Mucosa of descending colon (tissue), 3 donors: ENCODE measurements at regions not wholly inside any gene's neighbourhood (a gene's known extent, or its start where the extent isn't known, plus 50 kb on each side); places are given as distances from the start of the nearest gene placed in this dataset.

Source experiments
- ATAC-seq: fragments of 200-7000 bp; cut with Tn5 transposase; one replicate; pipeline ENCODE4 v1.9.1; 2020; ENCODE audit warnings: mild to moderate bottlenecking, moderate library complexity
- DNase-seq, 3 donors: peaks; one replicate each; pipeline ENCODE4 v3.0.0-alpha.2; 2020
- H3K36me3 ChIP-seq: fragments of 200-600 bp; one replicate; pipeline ENCODE4 v1.8.0; 2021; ENCODE audit warnings: low read depth, mild to moderate bottlenecking
- H3K4me1 ChIP-seq: fragments of 200-600 bp; one replicate; pipeline ENCODE4 v1.8.0; 2021; ENCODE audit warnings: low read depth, mild to moderate bottlenecking
- H3K4me3 ChIP-seq: fragments of 200-600 bp; one replicate; pipeline ENCODE4 v1.8.0; 2021; ENCODE audit warnings: mild to moderate bottlenecking
- H3K9me3 ChIP-seq: fragments of 200-600 bp; one replicate; pipeline ENCODE4 v1.8.0; 2021; ENCODE audit warnings: mild to moderate bottlenecking
- CTCF ChIP-seq: fragments of 200-600 bp; IDR thresholded peaks from one replicate; pipeline ENCODE4 v1.8.0; 2022; ENCODE audit warnings: antibody characterized with exemption, mild to moderate bottlenecking
- intact Hi-C, 2 donors: fragments of 100-400 bp; cut with DNase I in 1 of 2; cut with micrococcal nuclease in 1 of 2; formaldehyde crosslinking; loops; one replicate each; pipeline versions ENCODE4 v1.11.0 to v1.11.1; 2022; cut with DNase I, micrococcal nuclease
- donor health status: DM: no; HTN: no; CAD: no; lungs with moderate emphysema.
- donor health status: DM: no; HTN: no; CAD: no.
- donor health status: DM: no; HTN: yes; CAD: no.

- no peak for ATAC-seq
- no peak for DNase-seq
These were observed 133.0 kb downstream of the BRD1 start for GRCh38 chr22:49694462-49695260.

GRCh38 chr22:49693848-49694247, 133.8 kb downstream of the BRD1 start:
- H3K4me3 ChIP-seq: no peak overlapping the region
- TF ChIP-seq CTCF: no peak
- DNase-seq (no peak), ATAC-seq (no peak)
- no peaks in the 10 kb centered on the region for H3K9me3 ChIP-seq
- H3K36me3 ChIP-seq: no peaks in the 10 kb centered on the region
- H3K4me1 ChIP-seq: no peaks in the 10 kb centered on the region
- intact Hi-C loops: no loop called here

More at GRCh38 chr22:49694462-49695260, 133.0 kb downstream of the BRD1 start:
- H3K4me1 ChIP-seq: no peaks in the 10 kb centered on the region
- no peaks in the 10 kb centered on the region for H3K9me3 ChIP-seq
- no peaks in the 10 kb centered on the region for H3K36me3 ChIP-seq
- no peak overlapping the region for H3K4me3 ChIP-seq
- intact Hi-C loops: no loop called here
- TF ChIP-seq CTCF: no peak

- H3K36me3 ChIP-seq: no peaks in the 10 kb centered on the region
- no peaks in the 10 kb centered on the region for H3K4me1 ChIP-seq
- H3K9me3 ChIP-seq: no peaks in the 10 kb centered on the region
- intact Hi-C loops: no loop called here
- TF ChIP-seq CTCF: no peak
- H3K4me3 ChIP-seq: no peak overlapping the region
- ATAC-seq (no peak), DNase-seq (no peak)
These were observed 134.3 kb downstream of the BRD1 start for GRCh38 chr22:49693416-49693815.

- ATAC-seq (no peak), DNase-seq (no peak)
- Histone ChIP-seq H3K9me3 (no peaks in the 10 kb centered on the region), H3K36me3 (no peaks in the 10 kb centered on the region), H3K4me1 (no peaks in the 10 kb centered on the region), H3K4me3 (no peak overlapping the region)
- intact Hi-C loops: no loop called here
- no peak for TF ChIP-seq CTCF
These were observed 135.0 kb downstream of the BRD1 start for GRCh38 chr22:49692499-49693225.

GRCh38 chr22:49691256-49691655, 136.4 kb downstream of the BRD1 start:
- DNase-seq (no peak), ATAC-seq (no peak)
- H3K4me1 ChIP-seq: no peaks in the 10 kb centered on the region
- no peak for TF ChIP-seq CTCF
- H3K4me3 ChIP-seq: no peak overlapping the region
- intact Hi-C loops: no loop called here
- H3K9me3 ChIP-seq: no peaks in the 10 kb centered on the region
- H3K36me3 ChIP-seq: no peaks in the 10 kb centered on the region
